DMS79 (cell line): ENCODE measurements at regions not wholly inside any gene's neighbourhood (a gene's known extent, or its start where the extent isn't known, plus 50 kb on each side); places are given as distances from the start of the nearest gene placed in this dataset.

Experiments used
- DNase-seq: peaks from one replicate; lab custom pipeline; 2025; lab: John Stamatoyannopoulos, UW

GRCh38 chr13:50713523-50714248 lies 129.8 kb downstream of the DLEU7 start:
- no peak for DNase-seq

GRCh38 chr13:50714891-50715290 lies 128.6 kb downstream of the DLEU7 start:
- no peak for DNase-seq

DNA sequence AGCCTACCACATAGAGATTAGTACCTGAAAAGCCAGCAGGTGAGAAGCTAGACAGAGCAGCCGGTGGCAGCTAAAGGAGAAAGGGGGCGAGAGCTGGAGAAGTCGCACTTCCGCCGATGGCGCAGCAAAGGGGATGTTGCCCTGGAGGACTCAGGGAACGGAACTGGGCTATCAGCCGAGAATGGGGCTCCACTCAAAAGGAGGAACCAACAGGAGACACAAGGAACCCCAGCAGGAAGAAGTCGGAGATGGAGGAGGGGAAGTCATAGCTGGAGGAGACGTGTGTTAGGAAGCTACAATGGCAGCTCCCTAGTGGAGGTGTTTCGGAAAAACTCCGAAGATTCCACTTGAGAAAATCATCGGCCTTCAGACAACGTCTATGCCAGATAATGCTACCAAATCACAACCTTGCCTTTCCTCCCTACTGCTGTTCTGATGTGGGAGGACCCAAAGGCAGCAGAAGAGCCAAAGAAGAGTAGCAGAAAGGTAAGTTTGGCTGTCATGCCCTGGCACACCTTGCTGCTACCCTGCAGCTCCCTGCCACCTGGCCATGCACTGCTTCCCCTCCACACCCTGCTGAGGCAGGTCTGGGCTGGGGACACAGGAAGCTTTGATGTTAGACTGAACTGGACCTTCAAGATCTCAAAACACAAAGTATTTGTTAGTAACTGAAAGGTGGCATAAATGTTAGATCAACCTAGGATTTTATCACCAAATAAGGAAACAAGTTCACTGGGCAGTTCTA lies 127.9 kb downstream of the DLEU7 start:
- no peak for DNase-seq

DNA sequence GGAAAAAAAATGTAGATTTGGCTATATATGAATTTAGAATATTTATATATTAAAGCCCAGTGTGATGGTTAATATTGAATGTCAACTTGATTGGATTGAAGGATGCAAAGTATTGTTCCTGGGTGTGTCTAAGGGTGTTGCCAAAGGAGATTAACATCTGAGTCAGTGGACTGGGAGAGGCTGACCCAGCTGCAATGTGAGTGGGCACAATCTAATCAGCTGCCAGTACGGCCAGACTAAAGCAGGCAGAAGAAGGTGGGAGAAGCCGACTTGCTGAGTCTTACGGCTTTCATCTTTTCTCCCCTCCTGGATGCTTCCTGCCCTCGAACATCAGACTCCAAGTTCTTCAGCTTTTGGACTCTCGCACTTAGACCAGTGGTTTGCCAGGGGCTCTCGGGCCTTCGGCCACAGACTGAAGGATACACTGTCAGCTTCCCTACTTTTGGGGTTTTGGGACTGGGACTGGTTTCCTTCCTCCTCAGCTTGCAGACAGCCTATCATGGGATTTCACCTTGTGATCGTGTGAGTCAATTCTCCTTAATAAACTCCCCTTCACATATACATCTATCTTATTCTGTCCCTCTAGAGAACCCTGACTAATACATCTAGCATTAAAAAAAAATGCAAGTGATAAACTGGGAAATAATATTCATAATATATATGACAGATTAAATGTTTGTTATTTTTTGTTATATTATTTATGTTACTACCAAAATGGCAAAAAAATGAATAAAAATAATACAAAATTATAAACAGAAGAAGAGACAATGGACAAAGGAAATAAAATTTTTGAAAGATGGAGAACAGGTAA lies 122.4 kb downstream of the DLEU7 start:
- DNase-seq: no peak

GRCh38 chr13:50721672-50721992 lies 121.9 kb downstream of the DLEU7 start:
- no peak for DNase-seq

DNA sequence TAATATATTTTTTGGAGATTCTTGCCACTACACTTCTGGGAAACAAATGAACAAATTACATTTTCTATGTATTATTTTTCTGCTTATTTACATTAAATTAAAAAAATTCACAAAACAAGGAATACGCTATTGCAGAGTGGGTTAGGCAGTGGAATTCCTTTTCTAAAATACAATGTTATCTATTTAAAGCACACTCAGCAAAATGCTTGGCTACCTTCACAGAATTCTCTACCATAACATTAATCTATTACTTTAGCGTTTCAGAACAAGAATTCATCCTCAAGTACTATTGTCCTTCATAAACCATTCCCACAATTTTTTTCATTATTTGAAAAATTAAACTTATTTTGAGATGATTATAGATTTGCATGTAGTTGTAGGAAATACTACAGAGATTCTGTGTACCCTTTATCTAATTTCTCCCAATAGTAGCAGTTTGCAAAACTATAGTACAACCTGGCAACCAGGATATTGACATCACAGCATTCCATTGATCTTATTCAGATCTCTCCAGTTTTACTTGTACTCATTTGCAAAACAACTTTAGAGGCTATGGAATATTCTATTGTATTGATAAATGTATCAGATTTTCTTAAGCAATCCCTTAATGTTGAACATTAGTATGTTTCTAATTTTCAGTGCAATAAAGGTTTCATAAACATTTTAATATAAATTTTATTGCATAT lies 120.9 kb downstream of the DLEU7 start:
- DNase-seq: no peak

GRCh38 chr13:50724438-50724837 lies 119.1 kb downstream of the DLEU7 start:
- no peak for DNase-seq

- no peak for DNase-seq
Observed at GRCh38 chr13:50724913-50725312, 118.6 kb downstream of the DLEU7 start.

- DNase-seq: no peak
Observed at GRCh38 chr13:50726164-50726563, 117.3 kb downstream of the DLEU7 start.

GRCh38 chr13:50729177-50729576 lies 114.3 kb downstream of the DLEU7 start:
- DNase-seq: no peak

GRCh38 chr13:50730496-50731351 lies 112.8 kb downstream of the DLEU7 start:
- no peak for DNase-seq

DNA sequence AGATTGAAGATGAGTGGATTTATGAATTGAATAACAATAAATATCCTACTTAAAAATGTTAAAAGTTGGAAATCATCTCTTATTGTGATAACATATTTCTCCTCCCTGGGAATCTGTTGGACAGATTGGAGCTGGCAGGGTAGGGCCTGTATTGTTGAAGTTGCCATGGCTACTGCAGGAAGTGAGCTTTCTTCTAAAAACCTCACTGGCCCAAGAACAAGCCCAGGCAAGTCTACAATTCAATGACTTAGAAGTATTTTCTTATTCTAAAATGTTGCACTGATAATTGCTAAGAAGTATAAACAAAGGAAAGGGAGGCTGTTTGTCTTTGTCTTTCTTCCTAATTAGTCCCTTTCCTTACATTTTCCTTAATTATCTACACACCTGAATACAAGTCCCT lies 112.1 kb downstream of the DLEU7 start:
- DNase-seq: peak; percentile 12

GRCh38 chr13:50732712-50733111 lies 110.8 kb downstream of the DLEU7 start:
- peak; percentile 56 for DNase-seq

DNA sequence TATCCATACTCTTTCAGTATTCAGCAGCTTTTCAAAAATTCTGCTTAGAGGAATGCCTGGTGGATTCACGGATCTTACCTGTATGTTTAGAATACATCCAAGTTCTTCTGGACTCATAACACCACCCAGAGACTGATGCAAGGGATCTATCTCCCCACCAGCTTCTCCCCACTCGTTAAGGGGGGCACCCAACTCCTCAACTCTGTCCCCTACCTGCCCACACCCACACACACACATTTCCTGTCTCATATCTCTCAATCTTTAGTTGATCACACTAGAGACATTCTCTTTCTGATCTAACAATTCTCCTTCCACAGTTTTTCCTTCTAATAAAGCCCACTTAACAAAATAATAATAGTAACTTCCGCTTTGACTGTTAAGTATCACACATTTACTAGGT lies 110.1 kb downstream of the DLEU7 start:
- DNase-seq: no peak

DNA sequence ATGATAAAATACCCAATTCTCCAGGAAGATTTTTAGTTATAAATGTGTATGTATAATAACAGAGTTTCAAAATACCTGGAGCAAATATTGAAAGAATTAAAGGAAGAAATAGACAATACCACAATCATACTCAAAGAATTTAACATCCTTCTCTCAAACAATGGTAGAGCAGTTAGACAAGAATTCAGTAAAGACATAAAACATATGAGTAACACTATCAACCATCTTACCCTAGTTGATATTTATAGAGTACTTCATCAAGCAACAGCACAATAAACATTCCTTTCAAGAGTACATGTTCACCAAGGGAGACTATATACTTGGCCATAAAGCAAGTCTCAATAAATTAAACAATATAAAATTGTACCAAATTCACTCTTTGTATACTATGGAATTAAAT lies 108.4 kb downstream of the DLEU7 start:
- DNase-seq: no peak

- DNase-seq: no peak
Observed at GRCh38 chr13:50740052-50740741, 103.3 kb downstream of the DLEU7 start.

GRCh38 chr13:50742353-50742752 lies 101.1 kb downstream of the DLEU7 start:
- DNase-seq: no peak

GRCh38 chr13:50742968-50743367 lies 100.5 kb downstream of the DLEU7 start:
- no peak for DNase-seq

- DNase-seq: no peak
Observed at GRCh38 chr13:50744116-50744660, 99.3 kb downstream of the DLEU7 start.

DNA sequence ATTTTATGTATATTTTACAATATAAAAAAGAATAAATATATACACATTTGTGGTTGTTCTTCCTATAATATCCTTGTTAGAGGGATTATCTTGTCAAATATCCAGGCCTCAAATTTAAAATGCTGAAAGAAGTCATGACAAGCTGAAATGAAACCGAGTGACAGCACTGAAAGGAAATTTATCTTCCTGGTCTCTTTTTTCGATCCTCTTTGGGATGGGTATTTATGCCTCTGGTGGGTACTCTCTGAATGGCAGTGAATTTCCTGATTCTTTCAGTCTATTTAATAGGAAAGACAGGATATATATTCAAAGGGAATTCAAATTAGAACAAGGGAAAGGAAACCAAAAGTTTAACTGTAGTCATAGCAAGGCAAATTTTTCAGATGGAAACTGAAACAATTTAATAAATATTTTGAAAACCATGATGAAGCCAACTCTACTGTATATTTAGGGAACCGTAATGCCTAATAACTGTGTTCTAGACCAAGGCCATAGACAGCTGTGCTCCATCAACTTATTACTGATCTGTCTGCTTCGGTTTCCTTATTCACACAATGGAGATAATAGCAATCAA lies 97.9 kb downstream of the DLEU7 start:
- no peak for DNase-seq
